ENCODE measurements at regions not wholly inside any gene's neighbourhood (a gene's known extent, or its start where the extent isn't known, plus 50 kb on each side); places are given as distances from the start of the nearest gene placed in this dataset.
"Not testable (repeated sequence)": the region's sequence is repeated elsewhere in the genome, so short reads cannot be mapped to it uniquely, and the experiment has no call there.

- DNase-seq (ENCODE audit: low read depth), result no peak
Observed at GRCh38 chr18:38301621-38302020, 736.0 kb upstream of the CELF4 start.

DNA sequence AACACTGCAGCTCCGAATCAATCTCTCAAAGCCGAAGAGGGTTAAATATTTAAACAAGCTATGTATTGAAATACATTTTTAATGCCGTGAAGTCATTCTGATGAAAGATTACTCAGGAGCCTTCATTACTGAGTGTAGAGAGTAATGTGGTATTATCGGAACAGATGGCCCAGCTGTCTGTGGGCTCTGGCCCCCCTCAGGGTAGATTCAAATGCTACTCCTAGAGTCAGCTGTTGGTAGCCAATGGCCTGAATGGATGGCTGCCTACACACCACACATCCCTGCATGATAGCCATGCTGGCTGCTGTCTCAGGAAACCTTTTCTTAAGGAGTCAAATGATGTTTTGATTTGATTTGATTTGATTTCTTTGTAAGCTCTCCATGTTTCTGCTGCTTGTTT is 732.3 kb upstream of the CELF4 start:
- DNase-seq (ENCODE audit: low read depth), result no peak

DNA sequence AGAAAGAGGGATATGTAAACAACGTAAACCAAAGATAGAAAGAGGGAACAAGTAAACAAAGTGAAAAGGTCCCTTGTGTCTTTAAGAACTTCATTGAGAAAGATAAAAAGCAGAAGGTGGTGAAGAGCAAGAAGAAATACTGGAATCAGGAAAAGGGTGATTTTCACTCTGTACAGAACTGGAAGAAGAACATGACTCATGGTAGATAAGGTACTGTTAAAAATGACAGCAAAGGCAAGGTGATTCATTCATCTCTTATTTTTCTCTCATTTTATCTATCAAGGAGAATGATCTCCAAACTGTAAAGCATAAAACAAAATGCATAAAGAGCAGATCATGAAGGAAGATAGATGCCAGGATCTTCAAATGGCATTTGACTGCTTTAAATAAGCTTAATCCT is 724.6 kb upstream of the CELF4 start:
- DNase-seq (ENCODE audit: low read depth), result no peak

DNA sequence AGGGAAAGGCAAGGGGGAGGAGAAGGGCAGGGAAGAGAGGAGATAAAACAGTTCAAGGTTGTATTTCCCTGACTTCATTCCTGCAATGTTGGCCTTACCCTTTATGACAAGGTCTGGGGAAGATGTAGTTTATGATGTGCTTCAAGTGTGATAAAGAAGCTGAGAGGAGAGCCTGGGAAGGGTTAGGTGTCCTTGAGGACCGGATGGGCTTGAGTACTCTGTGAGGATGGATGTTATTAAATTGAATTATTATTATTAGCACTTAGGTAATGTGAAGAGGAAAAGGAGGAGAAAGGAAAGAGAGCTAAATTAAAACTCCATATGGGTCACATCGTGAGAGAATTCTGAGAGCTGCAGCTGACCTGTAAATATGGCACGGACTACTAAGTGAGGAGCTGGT is 719.4 kb upstream of the CELF4 start:
- no peak for DNase-seq (ENCODE audit: low read depth)

DNA sequence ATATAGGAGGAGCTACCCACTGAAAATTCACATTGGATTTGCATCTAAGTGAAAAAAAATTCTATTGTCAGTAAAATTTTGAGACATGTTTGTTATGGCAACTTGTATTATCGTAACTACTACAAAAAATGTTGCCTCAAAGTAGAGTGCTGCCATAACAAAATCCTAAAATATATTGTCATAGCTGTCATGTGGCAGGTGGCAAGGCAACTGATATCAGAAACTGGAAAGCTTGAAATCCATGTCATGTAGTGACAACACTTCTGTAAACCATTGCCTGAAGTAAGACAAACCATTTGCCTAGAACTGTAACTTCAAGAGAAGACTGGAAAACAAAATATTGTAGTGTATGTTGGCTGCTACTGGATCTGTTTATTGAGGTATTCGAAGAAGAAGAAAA is 697.5 kb upstream of the CELF4 start:
- no peak for DNase-seq (ENCODE audit: low read depth)

DNA sequence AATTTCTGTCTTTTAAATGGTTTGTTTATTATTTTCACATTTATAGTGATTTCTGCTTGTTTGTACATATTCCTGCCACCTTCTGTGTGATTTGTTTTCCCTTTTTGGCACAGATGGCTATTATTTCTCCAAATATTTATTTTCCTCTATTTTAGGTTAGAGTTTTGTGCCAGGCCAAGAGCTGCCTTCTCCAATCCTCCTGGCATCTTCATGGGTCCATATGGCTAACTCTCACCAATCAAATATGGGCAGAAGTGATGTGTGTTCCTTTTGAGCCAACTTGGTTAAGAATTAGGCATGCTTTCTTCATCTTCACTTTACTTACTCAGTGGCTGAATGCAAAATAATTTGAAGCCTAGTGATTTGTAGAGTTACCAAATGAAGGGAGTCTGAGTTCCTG is 697.1 kb upstream of the CELF4 start:
- DNase-seq (ENCODE audit: low read depth), result no peak

DNA sequence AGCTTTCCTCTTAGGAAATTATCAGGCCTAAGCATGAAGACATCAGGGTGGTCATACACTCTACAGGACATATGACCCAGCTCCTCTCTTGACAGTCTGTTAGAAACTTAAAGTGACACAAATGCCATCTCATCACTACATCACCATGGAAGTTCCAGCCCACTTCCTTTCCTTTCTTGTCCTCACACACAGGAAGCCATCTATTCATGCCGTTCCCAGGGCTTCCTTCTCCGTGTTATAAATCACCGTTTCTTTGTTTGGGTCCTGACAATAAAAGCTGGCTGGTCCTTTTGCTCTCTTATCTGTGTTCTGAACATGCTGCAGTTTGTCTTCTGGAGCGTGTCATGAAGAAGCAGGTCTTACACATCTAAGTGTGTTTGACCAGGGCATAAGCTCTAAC is 692.1 kb upstream of the CELF4 start:
- no peak for DNase-seq (ENCODE audit: low read depth)

DNA sequence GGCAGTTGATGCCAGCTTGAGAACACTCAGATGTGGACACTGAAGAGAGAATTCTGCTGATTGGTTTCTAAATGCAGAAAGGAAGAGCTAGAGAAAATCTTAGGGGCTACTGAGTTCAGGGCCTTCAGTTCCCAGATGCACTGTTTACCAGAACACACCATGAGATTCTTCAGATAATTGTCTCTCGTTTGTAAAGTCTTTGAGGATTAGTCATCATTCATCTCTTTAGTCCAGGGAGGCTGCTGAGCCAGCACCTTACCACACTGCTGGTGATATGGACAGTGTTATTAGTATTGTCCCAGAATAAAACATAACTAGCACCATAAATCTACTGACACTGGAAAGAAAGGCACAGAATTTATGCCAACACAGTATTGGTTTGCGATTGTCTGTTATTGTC is 690.8 kb upstream of the CELF4 start:
- no peak for DNase-seq (ENCODE audit: low read depth)

GRCh38 chr18:38250971-38251370 is 685.4 kb upstream of the CELF4 start:
- no peak for DNase-seq (ENCODE audit: low read depth)

DNA sequence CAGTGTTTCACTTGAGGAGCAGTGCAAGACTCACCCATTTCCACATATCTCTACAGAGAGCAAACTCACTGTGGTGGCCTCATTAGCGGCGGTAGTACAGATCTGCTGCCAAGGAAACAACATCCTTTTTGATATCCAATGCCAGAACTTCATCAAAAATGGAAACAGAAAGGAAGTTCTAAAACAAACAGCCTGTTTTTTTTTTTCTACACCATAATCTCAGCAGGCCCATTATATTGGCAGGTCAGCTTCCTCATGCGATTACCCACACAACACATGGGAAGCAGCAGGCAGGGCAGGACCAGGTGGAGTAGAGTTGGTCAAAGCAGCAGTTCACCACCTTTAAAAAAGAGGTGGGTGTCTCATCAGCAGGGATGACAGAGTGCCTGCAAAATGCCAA is 678.9 kb upstream of the CELF4 start:
- no peak for DNase-seq (ENCODE audit: low read depth)

- no peak for DNase-seq (ENCODE audit: low read depth)
Observed at GRCh38 chr18:38243291-38243690, 677.7 kb upstream of the CELF4 start.

DNA sequence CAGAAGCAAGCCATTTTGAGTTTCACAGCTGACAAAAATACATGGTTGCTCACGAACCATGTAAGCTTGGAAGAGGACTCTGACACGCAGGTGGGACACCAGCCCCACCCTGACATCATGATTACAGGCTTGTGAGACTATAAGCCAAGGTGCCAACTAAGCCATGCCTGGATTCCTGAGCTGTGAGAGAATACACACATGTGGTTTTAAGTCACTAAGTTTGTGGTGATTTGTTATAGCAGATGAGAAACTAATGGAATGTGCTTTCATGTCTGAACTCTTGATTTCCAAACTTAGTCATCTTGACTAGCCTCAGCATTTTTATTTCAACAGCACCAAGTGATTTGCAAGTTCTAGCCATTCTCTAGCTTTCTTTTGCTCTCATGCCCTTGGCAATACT is 676.1 kb upstream of the CELF4 start:
- DNase-seq (ENCODE audit: low read depth), result no peak

DNA sequence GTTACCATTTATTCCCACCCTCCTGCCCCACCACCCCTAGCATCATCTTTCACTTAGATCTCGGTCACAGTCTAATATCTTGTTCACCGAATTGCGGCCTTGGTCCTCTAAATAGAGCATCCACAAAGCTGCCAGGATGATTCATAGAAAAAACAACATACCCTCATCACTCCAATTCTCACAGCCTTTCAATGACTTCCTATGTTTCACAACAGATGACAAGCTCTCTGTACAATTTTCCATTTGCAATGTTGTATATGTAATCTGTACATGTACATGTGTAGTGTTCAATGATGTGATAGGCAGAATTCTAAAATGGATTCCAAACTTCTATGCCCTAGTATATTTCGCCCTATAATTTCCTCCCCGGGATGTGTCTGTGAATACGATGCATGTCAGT is 675.6 kb upstream of the CELF4 start:
- no peak for DNase-seq (ENCODE audit: low read depth)

DNA sequence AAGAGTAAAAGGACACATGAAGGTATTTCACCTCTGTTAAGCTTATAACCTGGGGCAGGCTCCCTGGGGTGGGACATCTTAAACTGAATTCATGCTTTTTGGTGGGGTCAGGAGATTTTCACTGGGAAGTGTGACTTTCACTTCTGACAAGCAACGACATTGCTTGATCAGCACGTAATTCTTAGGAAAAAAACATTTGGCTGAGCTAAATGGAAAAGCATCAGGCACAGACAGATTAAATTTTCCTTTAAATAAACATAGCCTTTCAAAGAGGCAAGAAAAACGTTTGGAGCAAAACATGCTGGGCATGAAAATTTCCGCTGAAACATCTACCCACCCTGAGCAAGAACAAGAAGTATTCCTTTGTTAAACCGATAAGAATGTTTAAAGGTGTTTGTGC is 674.0 kb upstream of the CELF4 start:
- no peak for DNase-seq (ENCODE audit: low read depth)

DNA sequence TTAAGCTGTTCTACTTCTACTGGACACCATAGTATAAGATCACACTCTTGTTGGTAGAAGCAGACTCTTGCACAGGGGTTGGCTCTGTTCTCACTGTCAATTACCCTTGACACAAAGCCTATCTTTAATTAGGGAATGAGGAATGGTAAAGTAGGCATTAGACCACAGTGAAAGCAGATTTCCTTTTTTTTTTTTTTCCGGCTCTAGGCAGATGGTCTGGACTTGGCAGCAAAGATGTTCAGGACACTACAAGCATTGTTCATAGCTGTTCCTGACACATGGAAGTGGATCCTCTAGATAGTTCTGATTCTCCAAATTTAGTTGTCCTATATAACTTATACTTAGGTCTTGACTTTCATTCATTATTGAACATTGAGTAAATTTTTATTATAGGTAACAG is 672.2 kb upstream of the CELF4 start:
- no peak for DNase-seq (ENCODE audit: low read depth)

DNA sequence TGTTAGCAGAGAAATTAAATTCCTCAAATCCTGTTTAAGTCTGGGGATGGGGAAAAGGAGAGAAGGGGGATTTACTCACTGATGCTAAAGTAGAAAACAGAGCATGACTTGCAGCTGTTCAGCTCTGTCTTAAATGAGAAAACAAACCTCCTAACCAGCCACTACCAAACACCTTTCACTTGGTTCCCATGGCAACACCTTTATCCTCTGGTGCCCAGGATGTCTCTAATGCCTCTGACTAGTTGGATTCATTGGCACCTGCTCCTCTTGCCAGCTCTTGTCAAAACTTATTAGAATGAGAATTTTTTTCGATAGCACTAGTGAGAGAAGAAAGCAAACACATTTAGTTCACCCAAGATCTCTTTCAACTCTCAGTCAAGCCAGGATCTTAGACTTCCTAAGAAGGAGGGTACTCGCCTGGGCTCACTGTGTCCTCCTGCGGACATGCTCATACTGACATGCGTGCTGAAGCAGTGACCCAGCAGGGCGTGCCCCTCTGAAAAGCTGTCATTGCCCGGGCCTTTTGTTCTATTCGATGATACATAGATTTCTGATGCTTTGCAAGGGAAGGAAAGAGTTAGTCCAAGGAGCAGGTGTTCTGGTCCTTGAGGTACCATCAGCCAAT is 656.0 kb upstream of the CELF4 start:
- DNase-seq (ENCODE audit: low read depth), result no peak

- no peak for DNase-seq (ENCODE audit: low read depth)
Observed at GRCh38 chr18:38198956-38199355, 633.4 kb upstream of the CELF4 start.

DNA sequence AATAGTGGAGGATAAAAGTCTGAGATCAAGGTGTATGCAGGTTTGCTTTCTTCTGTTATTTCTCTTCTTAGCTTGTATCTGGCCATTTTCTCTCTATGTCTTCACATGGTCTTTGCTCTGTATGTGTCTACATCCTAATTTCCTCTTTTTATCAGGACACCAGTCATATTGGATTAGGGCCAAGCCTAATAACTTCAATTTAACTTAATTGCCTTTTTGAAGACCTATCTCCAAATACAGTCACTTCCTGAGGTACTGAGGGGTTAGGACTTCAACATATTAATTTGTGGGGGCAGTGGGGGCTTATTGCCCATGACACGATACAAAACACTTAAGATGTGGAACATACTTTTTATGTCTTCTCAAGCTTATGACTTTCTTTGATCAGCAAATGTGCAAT is 632.9 kb upstream of the CELF4 start:
- no peak for DNase-seq (ENCODE audit: low read depth)

- DNase-seq (ENCODE audit: low read depth), result no peak
Observed at GRCh38 chr18:38186491-38186890, 620.9 kb upstream of the CELF4 start.

GRCh38 chr18:38174594-38174993 is 609.0 kb upstream of the CELF4 start:
- no peak for DNase-seq (ENCODE audit: low read depth)

DNA sequence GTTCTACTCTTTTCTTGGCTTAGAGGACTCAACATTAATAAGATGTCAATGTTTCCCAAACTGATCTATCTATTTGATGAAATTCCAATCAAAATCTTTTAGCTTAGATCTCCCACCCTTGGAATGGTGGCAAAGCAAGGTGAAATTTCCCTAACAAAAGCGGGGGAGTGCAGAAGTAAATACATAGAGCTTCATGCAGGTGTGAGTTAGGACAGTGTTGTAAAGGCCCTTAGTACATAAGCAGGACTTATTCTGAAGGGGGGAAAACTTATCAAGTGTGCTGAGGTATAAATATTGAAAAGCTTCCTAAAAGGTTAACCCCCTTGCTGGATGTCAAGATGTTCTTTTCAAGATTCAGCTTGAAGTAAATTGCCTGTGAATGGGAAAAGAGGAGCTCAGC is 608.6 kb upstream of the CELF4 start:
- DNase-seq (ENCODE audit: low read depth), result no peak

- no peak for DNase-seq (ENCODE audit: low read depth)
Observed at GRCh38 chr18:38170845-38171244, 605.2 kb upstream of the CELF4 start.

GRCh38 chr18:38167623-38168022 is 602.0 kb upstream of the CELF4 start:
- DNase-seq (ENCODE audit: low read depth), result no peak

- not testable (repeated sequence) for DNase-seq (ENCODE audit: low read depth)
Observed at GRCh38 chr18:38153116-38153515, 587.5 kb upstream of the CELF4 start.

DNA sequence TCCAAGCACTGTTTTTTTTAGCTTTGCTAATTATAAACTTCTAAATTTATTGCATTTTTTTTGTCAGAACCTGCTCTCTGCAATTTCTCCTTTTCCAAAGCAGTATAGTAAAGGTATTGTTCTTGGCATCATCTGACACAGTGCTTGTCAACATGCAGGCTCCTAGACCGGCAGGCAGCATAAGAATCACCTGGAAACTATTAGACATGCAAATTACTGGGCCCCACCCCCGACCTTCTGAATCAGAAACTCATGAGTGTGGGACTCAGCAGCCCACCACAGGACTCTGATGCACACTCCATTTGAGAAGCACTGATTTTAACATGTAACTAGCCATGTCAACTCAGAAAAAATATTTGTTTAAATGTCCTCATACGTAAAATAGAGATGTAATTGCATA is 551.1 kb upstream of the CELF4 start:
- no peak for DNase-seq (ENCODE audit: low read depth)
